Progenitor cell of endocrine pancreas (in vitro differentiated cells): ENCODE measurements at regions not wholly inside any gene's neighbourhood (a gene's known extent, or its start where the extent isn't known, plus 50 kb on each side); places are given as distances from the start of the nearest gene placed in this dataset.

ENCODE experiments used
- DNase-seq: peaks from one replicate; pipeline ENCODE4 v3.0.0; 2021; ENCODE audit warnings: low spot score; ENCODE audit not compliant: unreplicated experiment
- H3K27ac Mint-ChIP-seq: 2 replicates; pipeline ENCODE4 v1.8.0; 2021; ENCODE audit warnings: mild to moderate bottlenecking, moderate library complexity, mixed read lengths
- H3K27me3 Mint-ChIP-seq: 2 replicates; pipeline ENCODE4 v1.8.0; 2021; ENCODE audit warnings: mixed read lengths
- H3K36me3 Mint-ChIP-seq: 2 replicates; pipeline ENCODE4 v1.8.0; 2022; ENCODE audit warnings: mixed read lengths; ENCODE audit not compliant: insufficient read depth
- H3K4me1 Mint-ChIP-seq: 2 replicates; pipeline ENCODE4 v1.8.0; 2021; ENCODE audit warnings: low read depth, mixed read lengths
- H3K4me3 Mint-ChIP-seq: 2 replicates; pipeline ENCODE4 v1.8.0; 2021; ENCODE audit warnings: low read depth, mild to moderate bottlenecking, moderate library complexity, mixed read lengths
- H3K9me3 Mint-ChIP-seq: 2 replicates; pipeline ENCODE4 v1.8.0; 2021; ENCODE audit warnings: low read depth, mixed read lengths
- TF ChIP-seq, protein P1 (sequence below): fragments of 200-600 bp; sonication (generic); IDR thresholded peaks from one replicate; pipeline ENCODE4 v1.5.0; 2021; ENCODE audit warnings: antibody characterized with exemption, mild to moderate bottlenecking; ENCODE audit not compliant: unreplicated experiment

DNA sequence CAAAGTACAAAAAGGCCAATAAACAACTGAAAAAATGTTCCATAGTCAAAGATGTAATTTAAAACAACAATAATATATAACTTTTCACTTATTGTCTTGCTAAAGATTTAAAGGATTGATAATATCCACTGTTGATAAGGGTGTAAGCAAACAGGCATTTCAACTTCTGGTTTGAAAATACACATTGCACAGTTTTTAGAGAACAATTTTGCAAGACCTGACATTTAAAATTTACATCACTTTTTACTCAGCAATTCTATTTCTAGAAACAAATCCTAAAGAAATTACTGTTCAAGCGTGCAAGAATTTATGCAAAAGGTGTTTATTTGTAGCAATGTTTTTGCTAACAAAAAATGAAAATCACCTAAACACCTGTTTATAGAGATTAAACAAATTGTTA is 120.4 kb downstream of the TDRD15 start:
- TF ChIP-seq, protein P1, sequence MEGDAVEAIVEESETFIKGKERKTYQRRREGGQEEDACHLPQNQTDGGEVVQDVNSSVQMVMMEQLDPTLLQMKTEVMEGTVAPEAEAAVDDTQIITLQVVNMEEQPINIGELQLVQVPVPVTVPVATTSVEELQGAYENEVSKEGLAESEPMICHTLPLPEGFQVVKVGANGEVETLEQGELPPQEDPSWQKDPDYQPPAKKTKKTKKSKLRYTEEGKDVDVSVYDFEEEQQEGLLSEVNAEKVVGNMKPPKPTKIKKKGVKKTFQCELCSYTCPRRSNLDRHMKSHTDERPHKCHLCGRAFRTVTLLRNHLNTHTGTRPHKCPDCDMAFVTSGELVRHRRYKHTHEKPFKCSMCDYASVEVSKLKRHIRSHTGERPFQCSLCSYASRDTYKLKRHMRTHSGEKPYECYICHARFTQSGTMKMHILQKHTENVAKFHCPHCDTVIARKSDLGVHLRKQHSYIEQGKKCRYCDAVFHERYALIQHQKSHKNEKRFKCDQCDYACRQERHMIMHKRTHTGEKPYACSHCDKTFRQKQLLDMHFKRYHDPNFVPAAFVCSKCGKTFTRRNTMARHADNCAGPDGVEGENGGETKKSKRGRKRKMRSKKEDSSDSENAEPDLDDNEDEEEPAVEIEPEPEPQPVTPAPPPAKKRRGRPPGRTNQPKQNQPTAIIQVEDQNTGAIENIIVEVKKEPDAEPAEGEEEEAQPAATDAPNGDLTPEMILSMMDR: no peak
- no peak overlapping the region for H3K4me3 Mint-ChIP-seq

DNA sequence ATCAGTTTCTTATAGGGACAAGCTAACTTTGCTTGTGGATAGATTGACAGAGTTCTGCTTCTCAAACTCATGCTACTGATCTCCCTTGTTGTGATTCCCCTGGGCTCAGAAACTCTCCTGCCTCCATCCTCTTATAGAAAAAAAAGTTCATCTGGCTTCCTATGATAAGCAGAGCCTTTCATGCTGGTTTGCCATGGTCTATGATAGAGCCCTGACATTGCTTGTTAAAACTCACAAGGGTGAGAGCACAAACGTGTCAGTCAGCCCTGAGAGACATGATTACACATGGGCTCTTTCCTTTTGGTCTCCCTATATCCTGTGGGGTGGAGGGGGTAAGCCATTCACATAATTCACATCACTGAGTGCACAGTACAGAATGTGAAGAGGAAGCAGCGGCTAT is 121.8 kb downstream of the TDRD15 start:
- peaks cover 8% of the 10 kb centered on the region for H3K9me3 Mint-ChIP-seq
- H3K4me3 Mint-ChIP-seq: no peak overlapping the region
- H3K27me3 Mint-ChIP-seq: peaks cover 2% of the 10 kb centered on the region

More for the DNA sequence above, 120.4 kb downstream of the TDRD15 start:
- Mint-ChIP-seq H3K36me3 (no peaks in the 10 kb centered on the region), H3K27me3 (peaks cover 2% of the 10 kb centered on the region), H3K4me1 (no peaks in the 10 kb centered on the region), H3K27ac (no peak overlapping the region), H3K9me3 (peaks cover 8% of the 10 kb centered on the region)
- no peak for DNase-seq

GRCh38 chr2:21249367-21249766 is 125.6 kb downstream of the TDRD15 start:
- no peak for DNase-seq
- TF ChIP-seq, protein P1: no peak
- no peak overlapping the region for H3K4me3 Mint-ChIP-seq
- H3K27me3 Mint-ChIP-seq: peaks cover 2% of the 10 kb centered on the region
- H3K9me3 Mint-ChIP-seq: no peaks in the 10 kb centered on the region
- peaks cover 16% of the 10 kb centered on the region for H3K4me1 Mint-ChIP-seq
- H3K36me3 Mint-ChIP-seq: no peaks in the 10 kb centered on the region
- H3K27ac Mint-ChIP-seq: no peak overlapping the region

More for the DNA sequence above, 121.8 kb downstream of the TDRD15 start:
- Mint-ChIP-seq H3K27ac (no peak overlapping the region), H3K4me1 (no peaks in the 10 kb centered on the region), H3K36me3 (no peaks in the 10 kb centered on the region)
- DNase-seq: no peak
- TF ChIP-seq, protein P1: no peak

GRCh38 chr2:21250673-21251072 is 126.9 kb downstream of the TDRD15 start:
- Mint-ChIP-seq H3K9me3 (no peaks in the 10 kb centered on the region), H3K4me1 (peaks cover 16% of the 10 kb centered on the region), H3K36me3 (no peaks in the 10 kb centered on the region), H3K27me3 (no peaks in the 10 kb centered on the region), H3K4me3 (no peak overlapping the region), H3K27ac (no peak overlapping the region)
- no peak for DNase-seq
- TF ChIP-seq, protein P1: no peak

GRCh38 chr2:21251216-21251980 is 127.6 kb downstream of the TDRD15 start:
- H3K4me1 Mint-ChIP-seq: peaks cover 16% of the 10 kb centered on the region
- no peaks in the 10 kb centered on the region for H3K36me3 Mint-ChIP-seq
- no peak for DNase-seq
- H3K9me3 Mint-ChIP-seq: no peaks in the 10 kb centered on the region
- H3K27ac Mint-ChIP-seq: no peak overlapping the region
- H3K4me3 Mint-ChIP-seq: no peak overlapping the region
- H3K27me3 Mint-ChIP-seq: no peaks in the 10 kb centered on the region
- TF ChIP-seq, protein P1: no peak
